ENCODE measurements at regions not wholly inside any gene's neighbourhood (a gene's known extent, or its start where the extent isn't known, plus 50 kb on each side); places are given as distances from the start of the nearest gene placed in this dataset.

DNA sequence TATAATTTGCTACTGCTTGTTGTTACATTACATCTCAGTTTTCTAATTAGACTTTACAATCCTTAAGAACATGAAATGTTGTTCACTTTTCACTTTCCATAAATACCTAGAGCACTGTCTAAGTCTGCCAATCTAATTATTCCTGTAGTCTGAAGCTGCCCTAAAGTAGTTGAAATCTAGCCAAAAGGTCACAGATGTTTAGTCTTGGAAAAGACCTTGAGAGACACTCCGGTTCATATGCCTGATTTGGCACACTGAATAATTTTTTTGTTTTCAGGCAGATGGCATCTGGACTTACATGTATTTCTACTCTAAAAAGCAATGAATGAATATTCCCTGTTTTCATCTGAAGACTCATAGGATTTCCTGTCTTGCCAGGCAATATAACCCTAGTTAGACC is 359.1 kb downstream of the ANKRD7 start:
- Mint-ChIP-seq H3K4me1 (ENCODE audit: low read depth, unreplicated experiment) (peaks cover 14% of the 10 kb centered on the region), H3K9me3 (ENCODE audit: unreplicated experiment) (no peaks in the 10 kb centered on the region), H3K27ac (ENCODE audit: unreplicated experiment) (peak overlapping the region; percentile 24), H3K4me3 (ENCODE audit: unreplicated experiment) (no peak overlapping the region), H3K36me3 (ENCODE audit: unreplicated experiment) (peaks cover 12% of the 10 kb centered on the region), H3K27me3 (ENCODE audit: unreplicated experiment) (no peaks in the 10 kb centered on the region)
- TF ChIP-seq, protein P1, sequence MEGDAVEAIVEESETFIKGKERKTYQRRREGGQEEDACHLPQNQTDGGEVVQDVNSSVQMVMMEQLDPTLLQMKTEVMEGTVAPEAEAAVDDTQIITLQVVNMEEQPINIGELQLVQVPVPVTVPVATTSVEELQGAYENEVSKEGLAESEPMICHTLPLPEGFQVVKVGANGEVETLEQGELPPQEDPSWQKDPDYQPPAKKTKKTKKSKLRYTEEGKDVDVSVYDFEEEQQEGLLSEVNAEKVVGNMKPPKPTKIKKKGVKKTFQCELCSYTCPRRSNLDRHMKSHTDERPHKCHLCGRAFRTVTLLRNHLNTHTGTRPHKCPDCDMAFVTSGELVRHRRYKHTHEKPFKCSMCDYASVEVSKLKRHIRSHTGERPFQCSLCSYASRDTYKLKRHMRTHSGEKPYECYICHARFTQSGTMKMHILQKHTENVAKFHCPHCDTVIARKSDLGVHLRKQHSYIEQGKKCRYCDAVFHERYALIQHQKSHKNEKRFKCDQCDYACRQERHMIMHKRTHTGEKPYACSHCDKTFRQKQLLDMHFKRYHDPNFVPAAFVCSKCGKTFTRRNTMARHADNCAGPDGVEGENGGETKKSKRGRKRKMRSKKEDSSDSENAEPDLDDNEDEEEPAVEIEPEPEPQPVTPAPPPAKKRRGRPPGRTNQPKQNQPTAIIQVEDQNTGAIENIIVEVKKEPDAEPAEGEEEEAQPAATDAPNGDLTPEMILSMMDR (IDR thresholded peaks at IDR 0.05; ENCODE audit: partially characterized antibody, unreplicated experiment): no peak
- DNase-seq: no peak

- no peaks in the 10 kb centered on the region for H3K9me3 Mint-ChIP-seq (ENCODE audit: unreplicated experiment)
- H3K4me3 Mint-ChIP-seq (ENCODE audit: unreplicated experiment): no peak overlapping the region
- peaks cover 4% of the 10 kb centered on the region for H3K4me1 Mint-ChIP-seq (ENCODE audit: low read depth, unreplicated experiment)
- no peak overlapping the region for H3K27ac Mint-ChIP-seq (ENCODE audit: unreplicated experiment)
- DNase-seq: no peak
- peaks cover 12% of the 10 kb centered on the region for H3K36me3 Mint-ChIP-seq (ENCODE audit: unreplicated experiment)
- H3K27me3 Mint-ChIP-seq (ENCODE audit: unreplicated experiment): no peaks in the 10 kb centered on the region
- TF ChIP-seq, protein P1 (IDR thresholded peaks at IDR 0.05; ENCODE audit: partially characterized antibody, unreplicated experiment): no peak
Measured at GRCh38 chr7:118586248-118586647, 361.7 kb downstream of the ANKRD7 start.

DNA sequence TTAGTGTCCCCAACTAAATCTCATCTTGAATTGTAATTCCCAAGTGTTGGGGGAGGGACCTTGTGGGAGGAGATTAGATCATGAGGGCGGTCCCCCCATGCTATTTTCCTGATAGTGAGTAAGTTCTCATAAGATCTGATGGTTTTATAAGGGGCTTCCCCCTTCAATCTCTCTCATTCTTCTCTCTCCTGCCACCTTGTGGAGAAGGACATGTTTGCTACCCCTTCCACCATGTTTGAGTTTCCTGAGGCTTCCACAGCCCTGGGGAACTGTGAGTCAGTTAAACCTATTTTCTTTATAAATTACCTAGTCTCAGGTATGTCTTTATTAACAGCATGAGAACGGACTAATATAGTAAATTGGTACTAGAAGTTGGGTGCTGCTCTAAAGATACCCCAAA is 365.6 kb downstream of the ANKRD7 start:
- Mint-ChIP-seq H3K27ac (ENCODE audit: unreplicated experiment) (no peak overlapping the region), H3K36me3 (ENCODE audit: unreplicated experiment) (peaks cover 12% of the 10 kb centered on the region), H3K9me3 (ENCODE audit: unreplicated experiment) (no peaks in the 10 kb centered on the region), H3K4me3 (ENCODE audit: unreplicated experiment) (no peak overlapping the region), H3K27me3 (ENCODE audit: unreplicated experiment) (no peaks in the 10 kb centered on the region), H3K4me1 (ENCODE audit: low read depth, unreplicated experiment) (no peaks in the 10 kb centered on the region)
- TF ChIP-seq, protein P1 (IDR thresholded peaks at IDR 0.05; ENCODE audit: partially characterized antibody, unreplicated experiment): peak; percentile 66
- peak; percentile 37 for DNase-seq

GRCh38 chr7:118602090-118602489 is 377.6 kb downstream of the ANKRD7 start:
- TF ChIP-seq, protein P1 (IDR thresholded peaks at IDR 0.05; ENCODE audit: partially characterized antibody, unreplicated experiment): no peak
- H3K27me3 Mint-ChIP-seq (ENCODE audit: unreplicated experiment): no peaks in the 10 kb centered on the region
- no peaks in the 10 kb centered on the region for H3K9me3 Mint-ChIP-seq (ENCODE audit: unreplicated experiment)
- no peak for DNase-seq
- no peaks in the 10 kb centered on the region for H3K36me3 Mint-ChIP-seq (ENCODE audit: unreplicated experiment)
- no peak overlapping the region for H3K4me3 Mint-ChIP-seq (ENCODE audit: unreplicated experiment)
- H3K27ac Mint-ChIP-seq (ENCODE audit: unreplicated experiment): no peak overlapping the region
- no peaks in the 10 kb centered on the region for H3K4me1 Mint-ChIP-seq (ENCODE audit: low read depth, unreplicated experiment)

- H3K27me3 Mint-ChIP-seq (ENCODE audit: unreplicated experiment): no peaks in the 10 kb centered on the region
- H3K4me1 Mint-ChIP-seq (ENCODE audit: low read depth, unreplicated experiment): no peaks in the 10 kb centered on the region
- DNase-seq: no peak
- no peak overlapping the region for H3K4me3 Mint-ChIP-seq (ENCODE audit: unreplicated experiment)
- H3K9me3 Mint-ChIP-seq (ENCODE audit: unreplicated experiment): no peaks in the 10 kb centered on the region
- H3K27ac Mint-ChIP-seq (ENCODE audit: unreplicated experiment): no peak overlapping the region
- no peaks in the 10 kb centered on the region for H3K36me3 Mint-ChIP-seq (ENCODE audit: unreplicated experiment)
- TF ChIP-seq, protein P1 (IDR thresholded peaks at IDR 0.05; ENCODE audit: partially characterized antibody, unreplicated experiment): no peak
Measured at GRCh38 chr7:118606602-118607001, 382.1 kb downstream of the ANKRD7 start.

Data from glutamatergic neuron (in vitro differentiated cells).